NCI-H460 (cell line): ENCODE measurements at regions not wholly inside any gene's neighbourhood (a gene's known extent, or its start where the extent isn't known, plus 50 kb on each side); places are given as distances from the start of the nearest gene placed in this dataset.
A peak's percentile ranks its signal among the peaks of the same experiment; 100 is the strongest.
"Not testable (repeated sequence)": the region's sequence is repeated elsewhere in the genome, so short reads cannot be mapped to it uniquely, and the experiment has no call there.

ENCODE experiments used
- DNase-seq: peaks from one replicate; pipeline ENCODE4 v3.0.0-alpha.2; 2016; ENCODE audit warnings: low read depth; ENCODE audit errors: extremely low read depth

- DNase-seq: peak; percentile 26
These were observed 99.5 kb upstream of the FBXL17 start for GRCh38 chr5:108481355-108481931.

DNA sequence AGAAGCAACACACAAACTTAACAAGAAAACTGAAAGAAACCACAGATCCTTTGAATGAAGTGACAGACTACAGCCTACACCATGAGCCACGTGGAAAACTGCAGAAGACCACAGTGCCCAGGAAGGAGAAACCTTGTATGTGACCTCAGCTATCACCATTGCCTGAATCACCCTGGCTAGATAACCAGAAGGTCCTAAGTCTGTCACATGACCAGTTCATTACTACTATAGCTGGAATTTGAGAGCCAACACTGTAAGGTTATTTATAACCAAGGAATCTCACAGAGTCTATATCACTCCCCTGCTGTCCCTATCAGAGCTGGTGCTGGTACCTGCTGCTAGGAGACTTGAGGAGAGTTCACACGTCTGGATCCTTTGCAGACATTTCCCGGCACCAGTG lies 90.3 kb upstream of the FBXL17 start:
- DNase-seq: no peak

- no peak for DNase-seq
These were observed 85.7 kb upstream of the FBXL17 start for GRCh38 chr5:108467563-108467962.

DNA sequence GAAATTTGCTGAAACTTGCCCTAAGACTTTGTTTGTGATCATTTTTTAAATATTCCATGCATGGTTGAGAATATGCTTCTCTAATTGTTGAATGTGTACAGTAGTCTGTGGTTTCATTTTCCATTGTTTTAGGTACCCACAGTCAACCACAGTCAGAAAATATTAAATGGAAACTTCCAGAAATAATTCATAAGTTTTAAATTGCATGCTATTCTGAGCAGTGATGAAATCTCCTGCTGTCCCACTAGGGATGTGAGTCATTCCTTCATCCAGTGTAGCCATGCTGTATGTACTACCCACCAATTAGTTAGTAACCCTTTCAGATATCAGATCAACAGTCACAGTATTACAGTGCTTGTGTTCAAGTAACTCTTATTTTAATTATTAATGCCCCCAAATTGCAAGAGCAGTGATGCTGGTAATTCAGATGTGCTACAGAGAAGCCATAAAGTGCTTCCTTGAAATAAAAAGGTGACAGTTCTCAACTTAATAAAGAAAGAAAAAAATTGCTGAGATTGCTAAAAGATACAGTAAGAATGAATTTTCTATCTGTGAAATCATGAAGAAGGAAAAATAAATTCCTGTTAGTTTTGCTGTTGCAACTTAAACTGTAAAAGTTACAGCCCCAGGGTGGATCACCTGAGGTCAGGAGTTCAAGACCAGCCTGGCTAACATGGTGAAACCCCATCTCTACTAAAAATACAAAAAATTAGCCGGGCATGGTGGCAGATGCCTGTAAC lies 79.9 kb upstream of the FBXL17 start:
- DNase-seq: no peak

GRCh38 chr5:108459769-108460168 lies 77.9 kb upstream of the FBXL17 start:
- DNase-seq: no peak

DNA sequence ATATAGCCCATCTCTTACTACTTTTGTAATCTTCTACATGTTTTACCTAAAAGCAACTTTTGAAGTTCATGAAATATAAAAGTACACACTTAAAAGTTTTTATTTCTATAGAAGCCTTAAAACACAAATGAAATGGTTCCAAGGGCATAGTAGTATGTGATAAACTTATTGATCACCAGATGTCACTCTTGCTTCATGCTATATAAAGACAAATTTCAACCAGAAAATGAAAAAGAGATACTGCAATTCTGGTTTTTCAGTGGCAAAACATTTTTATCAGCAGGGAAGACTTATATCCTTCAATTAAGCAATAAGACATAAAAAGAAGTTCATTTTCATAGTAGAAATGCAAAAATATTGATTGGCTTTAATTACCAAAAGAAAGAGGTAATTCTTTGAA lies 69.4 kb upstream of the FBXL17 start:
- no peak for DNase-seq

DNA sequence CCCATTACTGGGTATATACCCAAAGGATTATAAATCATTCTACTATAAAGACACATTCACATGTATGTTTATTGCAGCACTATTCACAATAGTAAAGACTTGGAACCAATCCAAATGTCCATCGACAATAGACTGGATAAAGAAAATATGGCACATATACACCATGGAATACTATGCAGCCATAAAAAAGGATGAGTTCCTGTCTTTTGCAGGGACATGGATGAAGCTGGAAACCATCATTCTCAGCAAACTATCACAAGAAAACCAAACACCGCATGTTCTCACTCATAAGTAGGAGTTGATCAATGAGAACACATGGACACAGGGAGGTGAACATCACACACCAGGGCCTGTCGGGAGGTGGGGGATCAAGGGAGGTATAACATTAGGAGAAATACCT lies 62.2 kb upstream of the FBXL17 start:
- not testable (repeated sequence) for DNase-seq

DNA sequence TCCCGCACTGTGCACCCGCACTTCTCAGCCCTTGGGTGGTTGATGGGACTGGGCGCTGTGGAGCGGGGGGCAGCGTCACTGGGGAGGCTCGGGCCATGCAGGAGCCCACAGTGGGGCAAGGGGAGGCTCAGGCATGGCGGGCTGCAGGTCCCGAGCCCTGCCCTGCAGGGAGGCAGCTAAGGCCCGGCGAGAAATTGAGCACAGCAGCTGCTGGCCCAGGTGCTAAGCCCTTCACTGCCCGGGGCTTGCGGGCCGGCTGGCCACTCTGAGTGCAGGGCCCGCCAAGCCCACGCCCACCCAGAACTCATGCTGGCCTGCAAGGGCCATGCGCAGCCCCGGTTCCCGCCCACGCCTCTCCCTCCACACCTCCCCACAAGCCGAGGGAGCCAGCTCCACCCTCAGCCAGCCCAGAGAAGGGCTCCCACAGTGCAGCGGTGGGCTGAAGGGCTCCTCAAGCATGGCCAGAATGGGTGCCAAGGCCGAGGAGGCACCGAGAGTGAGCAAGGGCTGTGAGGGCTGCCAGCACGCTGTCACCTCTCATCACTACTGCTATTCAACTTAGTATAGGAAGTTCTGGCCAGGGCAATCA lies 60.3 kb upstream of the FBXL17 start:
- DNase-seq: not testable (repeated sequence)

- DNase-seq: no peak
These were observed 55.5 kb upstream of the FBXL17 start for GRCh38 chr5:108437425-108437824.

GRCh38 chr5:108436696-108437095 lies 54.8 kb upstream of the FBXL17 start:
- DNase-seq: no peak

GRCh38 chr5:108433600-108433999 lies 51.7 kb upstream of the FBXL17 start:
- no peak for DNase-seq

DNA sequence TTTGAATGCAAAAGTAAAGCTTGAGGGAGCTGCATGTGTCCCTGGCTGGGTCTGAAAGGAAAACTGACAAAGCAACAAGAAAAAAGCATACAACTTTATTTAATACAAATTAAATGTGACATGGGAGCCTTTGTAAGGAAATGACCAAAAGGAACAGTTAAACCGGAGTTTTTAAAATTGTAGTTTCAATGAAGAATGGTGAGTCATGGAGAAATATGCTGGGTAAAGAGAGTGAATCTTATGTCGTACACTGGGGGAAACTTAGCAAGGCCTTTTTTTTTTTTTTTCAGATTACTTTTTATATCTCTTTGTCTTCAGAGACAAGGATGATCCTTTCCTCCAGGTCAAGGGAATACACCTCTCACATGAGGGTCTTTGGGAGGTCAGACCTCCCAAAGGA lies 50.1 kb upstream of the FBXL17 start:
- DNase-seq: no peak
